ENCODE measurements at regions not wholly inside any gene's neighbourhood (a gene's known extent, or its start where the extent isn't known, plus 50 kb on each side); places are given as distances from the start of the nearest gene placed in this dataset.

DNA sequence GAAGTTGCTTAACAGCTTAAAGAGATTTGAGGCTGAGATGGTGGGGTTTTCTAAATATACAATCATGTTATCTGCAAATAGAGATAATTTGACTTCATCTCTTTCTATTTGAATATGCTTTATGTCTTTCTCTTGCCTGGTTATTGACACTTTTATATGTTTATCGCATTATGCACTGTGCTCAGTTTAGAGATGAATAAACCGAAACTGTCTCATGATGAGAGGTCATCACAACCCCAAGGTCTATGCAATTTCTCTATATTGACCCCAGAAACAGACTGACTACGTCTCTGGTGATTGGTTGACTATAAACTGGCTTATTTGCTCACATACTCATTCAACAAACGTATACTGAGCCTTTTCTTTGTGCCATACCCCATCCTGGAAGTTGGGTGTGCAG lies 117.9 kb upstream of the NRIP1 start:
- 90% methylated on average over 4 of the region's 4 CpGs for WGBS
- H3K4me3 ChIP-seq = no peak overlapping the region
- no peak overlapping the region for H3K27ac ChIP-seq (replicated peaks in 1 of 4)
- H3K36me3 ChIP-seq = no peaks in the 10 kb centered on the region
- TF ChIP-seq EP300 (IDR thresholded peaks at IDR 0.05) (no peak), POLR2AphosphoS5 (IDR thresholded peaks at IDR 0.05) (no peak), POLR2A (IDR thresholded peaks at IDR 0.05; ENCODE audit: low read depth) (no peak)
- TF ChIP-seq, protein P1, sequence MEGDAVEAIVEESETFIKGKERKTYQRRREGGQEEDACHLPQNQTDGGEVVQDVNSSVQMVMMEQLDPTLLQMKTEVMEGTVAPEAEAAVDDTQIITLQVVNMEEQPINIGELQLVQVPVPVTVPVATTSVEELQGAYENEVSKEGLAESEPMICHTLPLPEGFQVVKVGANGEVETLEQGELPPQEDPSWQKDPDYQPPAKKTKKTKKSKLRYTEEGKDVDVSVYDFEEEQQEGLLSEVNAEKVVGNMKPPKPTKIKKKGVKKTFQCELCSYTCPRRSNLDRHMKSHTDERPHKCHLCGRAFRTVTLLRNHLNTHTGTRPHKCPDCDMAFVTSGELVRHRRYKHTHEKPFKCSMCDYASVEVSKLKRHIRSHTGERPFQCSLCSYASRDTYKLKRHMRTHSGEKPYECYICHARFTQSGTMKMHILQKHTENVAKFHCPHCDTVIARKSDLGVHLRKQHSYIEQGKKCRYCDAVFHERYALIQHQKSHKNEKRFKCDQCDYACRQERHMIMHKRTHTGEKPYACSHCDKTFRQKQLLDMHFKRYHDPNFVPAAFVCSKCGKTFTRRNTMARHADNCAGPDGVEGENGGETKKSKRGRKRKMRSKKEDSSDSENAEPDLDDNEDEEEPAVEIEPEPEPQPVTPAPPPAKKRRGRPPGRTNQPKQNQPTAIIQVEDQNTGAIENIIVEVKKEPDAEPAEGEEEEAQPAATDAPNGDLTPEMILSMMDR (IDR thresholded peaks at IDR 0.05) = no peak
- no peaks in the 10 kb centered on the region for H3K4me1 ChIP-seq
- intact Hi-C loops (cut with DNase I) = no loop called here
- no peaks in the 10 kb centered on the region for H3K9me3 ChIP-seq
- no peak for DNase-seq (ENCODE audit: extremely low spot score)
- no peaks in the 10 kb centered on the region for H3K27me3 ChIP-seq

DNA sequence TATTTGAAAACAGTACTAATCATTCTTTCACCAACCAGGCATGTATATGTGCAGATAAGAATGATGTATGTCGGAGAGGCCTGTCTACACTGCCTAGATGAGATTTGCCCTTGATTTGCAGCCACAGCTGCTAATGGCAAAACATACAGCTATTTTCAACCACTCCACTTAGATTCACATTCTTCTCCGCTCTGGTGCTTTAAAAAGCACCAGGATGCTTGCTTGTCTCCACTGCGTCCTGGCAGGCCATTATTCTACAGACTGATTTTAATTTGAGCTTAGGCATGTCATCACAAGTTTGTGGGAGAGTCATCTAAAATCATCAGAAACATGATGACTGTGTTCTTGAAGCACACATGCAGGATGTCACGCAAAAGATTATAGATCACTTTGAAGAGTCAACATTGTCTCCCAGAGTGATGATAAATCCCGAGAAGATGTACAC lies 119.0 kb upstream of the NRIP1 start:
- TF ChIP-seq POLR2AphosphoS5 (IDR thresholded peaks at IDR 0.05) (no peak), EP300 (IDR thresholded peaks at IDR 0.05) (no peak), POLR2A (IDR thresholded peaks at IDR 0.05; ENCODE audit: low read depth) (no peak)
- TF ChIP-seq, protein P1 (IDR thresholded peaks at IDR 0.05) = no peak
- Histone ChIP-seq H3K4me3 (no peak overlapping the region), H3K9me3 (no peaks in the 10 kb centered on the region), H3K36me3 (no peaks in the 10 kb centered on the region), H3K27me3 (no peaks in the 10 kb centered on the region), H3K27ac (replicated peaks in 1 of 4) (no peak overlapping the region), H3K4me1 (no peaks in the 10 kb centered on the region)
- 67% methylated on average over 5 of the region's 5 CpGs for WGBS
- intact Hi-C loops (cut with DNase I) = no loop called here
- DNase-seq (ENCODE audit: extremely low spot score) = no peak

GRCh38 chr21:15190412-15190811 lies 125.6 kb upstream of the NRIP1 start:
- Histone ChIP-seq H3K9me3 (no peaks in the 10 kb centered on the region), H3K4me1 (no peaks in the 10 kb centered on the region), H3K4me3 (no peak overlapping the region), H3K36me3 (no peaks in the 10 kb centered on the region), H3K27me3 (no peaks in the 10 kb centered on the region), H3K27ac (replicated peaks in 1 of 4) (no peak overlapping the region)
- intact Hi-C loops (cut with DNase I) = loop anchor here (10.0 kb wide), 1 partner anchor 164 kb away; no protein-coding TSS in a partner anchor
- no peak for DNase-seq (ENCODE audit: extremely low spot score)
- WGBS = 91% methylated on average over 3 of the region's 3 CpGs
- TF ChIP-seq POLR2A (IDR thresholded peaks at IDR 0.05; ENCODE audit: low read depth) = no peak
- no peak for TF ChIP-seq POLR2AphosphoS5 (IDR thresholded peaks at IDR 0.05)
- no peak for TF ChIP-seq EP300 (IDR thresholded peaks at IDR 0.05)

DNA sequence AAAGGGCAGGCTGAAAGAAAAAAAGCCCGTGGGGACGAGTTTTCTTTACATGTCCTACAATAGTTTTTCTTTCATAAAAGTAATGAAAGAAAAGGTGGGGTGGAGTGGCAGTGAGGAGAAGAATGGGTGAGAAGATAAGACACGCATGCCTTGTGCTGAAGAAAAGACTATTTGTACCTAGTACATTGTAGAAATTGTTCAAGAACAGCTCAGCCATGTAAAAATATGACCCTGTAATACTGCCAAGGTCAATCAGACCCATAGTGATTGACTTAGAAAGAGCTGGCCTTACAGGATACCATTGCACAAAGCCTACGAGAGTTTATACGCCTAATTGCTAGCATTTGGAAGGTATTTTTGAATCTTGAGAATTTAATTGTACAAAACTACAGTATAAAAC lies 126.0 kb upstream of the NRIP1 start:
- H3K4me3 ChIP-seq = no peak overlapping the region
- H3K4me1 ChIP-seq = no peaks in the 10 kb centered on the region
- WGBS = 85% methylated on average over 5 of the region's 5 CpGs
- intact Hi-C loops (cut with DNase I) = loop anchor here (10.0 kb wide), 1 partner anchor 164 kb away; no protein-coding TSS in a partner anchor
- no peak for DNase-seq (ENCODE audit: extremely low spot score)
- H3K9me3 ChIP-seq = no peaks in the 10 kb centered on the region
- TF ChIP-seq POLR2AphosphoS5 (IDR thresholded peaks at IDR 0.05) = no peak
- TF ChIP-seq EP300 (IDR thresholded peaks at IDR 0.05) = no peak
- TF ChIP-seq POLR2A (IDR thresholded peaks at IDR 0.05; ENCODE audit: low read depth) = no peak
- TF ChIP-seq, protein P1 (IDR thresholded peaks at IDR 0.05) = no peak
- H3K36me3 ChIP-seq = no peaks in the 10 kb centered on the region
- H3K27ac ChIP-seq (replicated peaks in 1 of 4) = no peak overlapping the region
- H3K27me3 ChIP-seq = no peaks in the 10 kb centered on the region

- TF ChIP-seq POLR2AphosphoS5 (IDR thresholded peaks at IDR 0.05) (no peak), POLR2A (IDR thresholded peaks at IDR 0.05; ENCODE audit: low read depth) (no peak), EP300 (IDR thresholded peaks at IDR 0.05) (no peak)
- TF ChIP-seq, protein P1 (IDR thresholded peaks at IDR 0.05) = no peak
- Histone ChIP-seq H3K27me3 (no peaks in the 10 kb centered on the region), H3K4me1 (no peaks in the 10 kb centered on the region), H3K27ac (replicated peaks in 1 of 4) (no peak overlapping the region), H3K9me3 (no peaks in the 10 kb centered on the region), H3K36me3 (no peaks in the 10 kb centered on the region), H3K4me3 (no peak overlapping the region)
- intact Hi-C loops (cut with DNase I) = loop anchor here (10.0 kb wide), 1 partner anchor 163 kb away; no protein-coding TSS in a partner anchor
- DNase-seq (ENCODE audit: extremely low spot score) = no peak
- WGBS = 90% methylated on average over 5 of the region's 5 CpGs
These were observed 126.5 kb upstream of the NRIP1 start for GRCh38 chr21:15191342-15191741.

All from esophagus muscularis mucosa (tissue), 4 donors.